GM23248 (cell line): ENCODE measurements at regions not wholly inside any gene's neighbourhood (a gene's known extent, or its start where the extent isn't known, plus 50 kb on each side); places are given as distances from the start of the nearest gene placed in this dataset.

Source experiments
- EZH2 ChIP-seq: fragments of 200-600 bp; sonication (generic); IDR thresholded peaks from 2 replicates; pipeline ENCODE4 v1.6.1; 2018; ENCODE audit warnings: antibody characterized with exemption, mild to moderate bottlenecking; ENCODE audit not compliant: insufficient read depth, poor library complexity, severe bottlenecking
- EZH2phosphoT487 ChIP-seq: fragments of 200-600 bp; sonication (generic); IDR thresholded peaks from 2 replicates; pipeline ENCODE4 v1.6.1; 2018; ENCODE audit warnings: antibody characterized with exemption, moderate library complexity, mild to moderate bottlenecking, low read depth; ENCODE audit not compliant: insufficient read depth

GRCh38 chr20:60288945-60289344 lies 330.7 kb downstream of the CDH26 start:
- TF ChIP-seq EZH2 = no peak
- no peak for TF ChIP-seq EZH2phosphoT487
